Ascending aorta (tissue), 2 donors: ENCODE measurements at regions not wholly inside any gene's neighbourhood (a gene's known extent, or its start where the extent isn't known, plus 50 kb on each side); places are given as distances from the start of the nearest gene placed in this dataset.

ENCODE experiments used
- DNase-seq, 2 donors: peaks; one replicate each; pipeline ENCODE4 v3.0.0-alpha.2; 2019; ENCODE audit warnings: low spot score in 2 of 2
- H3K27ac ChIP-seq, 2 donors: fragments of 200-600 bp; sonication (generic); one replicate each; pipeline ENCODE4 v1.5.1; 2016 to 2017; ENCODE audit warnings: mild to moderate bottlenecking in 1 of 2
- H3K27me3 ChIP-seq: fragments of 200-600 bp; sonication (generic); one replicate; pipeline ENCODE4 v1.5.1; 2017
- H3K36me3 ChIP-seq, 2 donors: fragments of 200-600 bp; sonication (generic); one replicate each; pipeline ENCODE4 v1.5.1; 2016
- H3K4me1 ChIP-seq, 2 donors: fragments of 200-600 bp; sonication (generic); one replicate each; pipeline ENCODE4 v1.5.1; 2016 to 2017; ENCODE audit warnings: mild to moderate bottlenecking in 1 of 2
- H3K4me3 ChIP-seq, 2 donors: fragments of 200-600 bp; sonication (generic); one replicate each; pipeline ENCODE4 v1.5.1; 2016 to 2017; ENCODE audit warnings: mild to moderate bottlenecking in 1 of 2
- H3K9me3 ChIP-seq, 2 donors: fragments of 200-600 bp; sonication (generic); one replicate each; pipeline ENCODE4 v1.5.1; 2016
- intact Hi-C: fragments of 100-400 bp; cut with DNase I; formaldehyde crosslinking; loops from one replicate; pipeline ENCODE4 v1.15.1; 2023
- TF ChIP-seq, protein P1 (sequence below), 3 experiments: fragments of 200-600 bp in 2 of 3; fragments of 450-650 bp in 1 of 3; sonication (generic) in 2 of 3; IDR thresholded peaks; one replicate each; pipeline ENCODE4 v1.5.1; 2016 to 2019; ENCODE audit warnings: antibody characterized with exemption in 3 of 3, mild to moderate bottlenecking in 1 of 3, moderate library complexity in 1 of 3

DNA sequence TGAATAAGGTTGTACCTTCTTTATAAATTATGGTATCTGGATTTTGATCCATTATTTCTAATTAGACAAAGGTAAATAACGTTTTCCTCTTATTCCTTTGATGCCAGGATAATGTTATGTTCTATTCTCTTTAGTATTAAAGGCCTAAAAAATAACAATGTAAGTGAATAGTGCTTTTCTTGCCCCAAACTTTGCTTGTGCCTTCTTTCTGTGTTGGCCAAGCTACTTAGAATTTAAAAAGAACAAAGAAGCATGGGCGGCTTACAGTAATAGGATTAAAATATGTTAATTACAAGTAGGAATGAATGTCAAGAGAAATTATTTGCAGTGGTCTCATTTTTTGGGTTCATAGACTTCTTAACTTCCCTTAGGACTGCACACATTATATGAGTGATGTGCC, 105.0 kb upstream of the FSIP2 start:
- intact Hi-C loops, result no loop called here
- TF ChIP-seq, protein P1, sequence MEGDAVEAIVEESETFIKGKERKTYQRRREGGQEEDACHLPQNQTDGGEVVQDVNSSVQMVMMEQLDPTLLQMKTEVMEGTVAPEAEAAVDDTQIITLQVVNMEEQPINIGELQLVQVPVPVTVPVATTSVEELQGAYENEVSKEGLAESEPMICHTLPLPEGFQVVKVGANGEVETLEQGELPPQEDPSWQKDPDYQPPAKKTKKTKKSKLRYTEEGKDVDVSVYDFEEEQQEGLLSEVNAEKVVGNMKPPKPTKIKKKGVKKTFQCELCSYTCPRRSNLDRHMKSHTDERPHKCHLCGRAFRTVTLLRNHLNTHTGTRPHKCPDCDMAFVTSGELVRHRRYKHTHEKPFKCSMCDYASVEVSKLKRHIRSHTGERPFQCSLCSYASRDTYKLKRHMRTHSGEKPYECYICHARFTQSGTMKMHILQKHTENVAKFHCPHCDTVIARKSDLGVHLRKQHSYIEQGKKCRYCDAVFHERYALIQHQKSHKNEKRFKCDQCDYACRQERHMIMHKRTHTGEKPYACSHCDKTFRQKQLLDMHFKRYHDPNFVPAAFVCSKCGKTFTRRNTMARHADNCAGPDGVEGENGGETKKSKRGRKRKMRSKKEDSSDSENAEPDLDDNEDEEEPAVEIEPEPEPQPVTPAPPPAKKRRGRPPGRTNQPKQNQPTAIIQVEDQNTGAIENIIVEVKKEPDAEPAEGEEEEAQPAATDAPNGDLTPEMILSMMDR (IDR thresholded peaks at IDR 0.05), result no peak
- Histone ChIP-seq H3K27ac (no peak overlapping the region), H3K4me1 (no peaks in the 10 kb centered on the region), H3K4me3 (no peak overlapping the region), H3K36me3 (no peaks in the 10 kb centered on the region), H3K27me3 (no peaks in the 10 kb centered on the region), H3K9me3 (no peaks in the 10 kb centered on the region)
- DNase-seq, result no peak

DNA sequence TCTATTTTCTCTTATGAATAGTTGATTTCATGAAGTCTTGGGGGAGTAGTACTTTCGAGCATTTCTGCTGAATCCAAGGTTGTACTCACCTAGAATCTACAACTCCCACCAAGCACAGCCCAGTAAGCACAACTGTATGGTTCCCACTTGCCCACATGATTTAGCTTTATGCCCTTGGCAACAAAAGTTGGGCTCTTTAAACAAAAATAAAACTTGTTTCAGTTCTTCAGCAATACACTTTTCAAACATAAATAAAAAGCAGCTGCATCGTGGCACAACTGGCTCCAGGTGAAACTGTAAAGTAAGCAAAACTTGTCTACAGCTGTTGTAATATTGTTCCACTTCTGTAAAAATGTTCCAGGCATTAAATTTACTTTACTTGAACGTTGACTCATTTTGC, 99.8 kb upstream of the FSIP2 start:
- TF ChIP-seq, protein P1 (IDR thresholded peaks at IDR 0.05), result no peak

DNA sequence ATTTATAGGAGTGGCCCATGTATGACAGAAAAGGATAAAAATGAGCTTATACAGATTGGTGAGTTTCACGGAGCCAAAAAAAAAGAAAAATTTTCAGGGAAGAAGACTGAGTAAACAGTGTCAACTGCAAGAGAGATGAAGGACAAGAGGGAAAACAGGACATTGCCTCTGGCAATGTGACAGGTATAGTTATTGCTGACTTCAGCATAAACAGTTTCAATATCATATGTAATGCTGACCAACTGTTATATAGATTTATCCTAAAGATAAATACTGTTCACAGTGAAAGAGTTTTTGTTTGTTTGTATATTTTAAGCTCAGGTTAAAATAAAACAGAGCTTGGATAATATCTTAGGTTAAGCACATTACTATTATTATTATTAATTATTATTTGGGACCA, 98.0 kb upstream of the FSIP2 start:
- no peaks in the 10 kb centered on the region for H3K27me3 ChIP-seq

More for the DNA sequence above, 99.8 kb upstream of the FSIP2 start:
- intact Hi-C loops, result no loop called here
- Histone ChIP-seq H3K36me3 (no peaks in the 10 kb centered on the region), H3K4me1 (no peaks in the 10 kb centered on the region), H3K27ac (no peak overlapping the region), H3K27me3 (no peaks in the 10 kb centered on the region), H3K9me3 (no peaks in the 10 kb centered on the region), H3K4me3 (no peak overlapping the region)
- no peak for DNase-seq

DNA sequence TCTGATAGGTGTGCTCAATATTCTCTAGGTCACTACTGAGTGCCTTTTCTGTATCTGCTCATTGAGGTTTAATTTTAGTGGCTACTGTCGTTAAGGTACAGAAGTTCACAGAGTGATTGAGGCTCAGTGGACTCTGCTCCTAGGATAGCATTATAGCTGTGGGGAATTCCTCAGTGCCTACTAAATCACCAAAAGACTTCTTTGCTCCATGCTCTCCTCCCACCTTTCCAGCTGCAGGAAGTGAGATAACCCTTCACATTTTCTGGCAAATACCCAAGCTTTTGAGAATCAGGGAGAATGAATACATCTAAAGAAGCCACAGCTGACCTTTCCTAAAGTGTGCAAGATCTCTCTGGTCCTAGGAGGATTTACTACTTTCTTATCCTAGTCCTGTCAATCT, 95.2 kb upstream of the FSIP2 start:
- Histone ChIP-seq H3K27ac (no peak overlapping the region), H3K4me3 (no peak overlapping the region), H3K9me3 (no peaks in the 10 kb centered on the region), H3K36me3 (no peaks in the 10 kb centered on the region), H3K27me3 (no peaks in the 10 kb centered on the region), H3K4me1 (no peaks in the 10 kb centered on the region)
- TF ChIP-seq, protein P1 (IDR thresholded peaks at IDR 0.05), result no peak
- DNase-seq, result no peak
- intact Hi-C loops, result no loop called here

More for the DNA sequence above, 98.0 kb upstream of the FSIP2 start:
- Histone ChIP-seq H3K9me3 (no peaks in the 10 kb centered on the region), H3K4me1 (no peaks in the 10 kb centered on the region), H3K36me3 (no peaks in the 10 kb centered on the region), H3K4me3 (no peak overlapping the region), H3K27ac (no peak overlapping the region)
- intact Hi-C loops, result no loop called here
- no peak for DNase-seq
- TF ChIP-seq, protein P1 (IDR thresholded peaks at IDR 0.05), result no peak

- no peaks in the 10 kb centered on the region for H3K36me3 ChIP-seq
- no peak overlapping the region for H3K4me3 ChIP-seq
- no peak for DNase-seq
- intact Hi-C loops, result no loop called here
- no peak overlapping the region for H3K27ac ChIP-seq
- no peaks in the 10 kb centered on the region for H3K4me1 ChIP-seq
- TF ChIP-seq, protein P1 (IDR thresholded peaks at IDR 0.05), result no peak
- no peaks in the 10 kb centered on the region for H3K27me3 ChIP-seq
- no peaks in the 10 kb centered on the region for H3K9me3 ChIP-seq
These were observed 93.8 kb upstream of the FSIP2 start for GRCh38 chr2:185644828-185645227.

GRCh38 chr2:185645529-185645928, 93.1 kb upstream of the FSIP2 start:
- intact Hi-C loops, result no loop called here
- no peaks in the 10 kb centered on the region for H3K4me1 ChIP-seq
- no peak overlapping the region for H3K4me3 ChIP-seq
- no peaks in the 10 kb centered on the region for H3K36me3 ChIP-seq
- DNase-seq, result no peak
- no peaks in the 10 kb centered on the region for H3K27me3 ChIP-seq
- H3K9me3 ChIP-seq, result no peaks in the 10 kb centered on the region
- no peak overlapping the region for H3K27ac ChIP-seq
- TF ChIP-seq, protein P1 (IDR thresholded peaks at IDR 0.05), result no peak
